BJ (cell line): ENCODE measurements at regions not wholly inside any gene's neighbourhood (a gene's known extent, or its start where the extent isn't known, plus 50 kb on each side); places are given as distances from the start of the nearest gene placed in this dataset.

Experiments used
- CTCF ChIA-PET: fragments of 350-600 bp; formaldehyde crosslinking; extraction: SDS; loops from one replicate; lab custom pipeline; 2021; ENCODE audit warnings: antibody characterized with exemption, inconsistent platforms; lab: Yijun Ruan, JAX
- POLR2A ChIA-PET: fragments of 300-600 bp; sonication (Branson Sonifier 250); formaldehyde crosslinking; extraction: SDS; loops from one replicate; lab custom pipeline; 2021; ENCODE audit warnings: antibody characterized with exemption; lab: Charles Lee
- DNase-seq: peaks from one replicate; pipeline ENCODE4 v3.0.0-alpha.2; 2011; ENCODE audit warnings: low read depth
- H3K27me3 ChIP-seq: 2 replicates; pipeline ENCODE4 v1.6.0; 2011; ENCODE audit warnings: low read length; ENCODE audit not compliant: control insufficient read depth, insufficient read depth
- H3K36me3 ChIP-seq: 2 replicates; pipeline ENCODE4 v1.5.1; 2011; ENCODE audit warnings: low read length; ENCODE audit not compliant: control insufficient read depth, insufficient read depth
- H3K4me3 ChIP-seq: 2 replicates; pipeline ENCODE4 v1.5.1; 2011; ENCODE audit warnings: low read depth, mild to moderate bottlenecking, control low read depth, low read length
- CTCF ChIP-seq: IDR thresholded peaks from 2 replicates; pipeline ENCODE4 v1.5.1; 2011; ENCODE audit warnings: low read depth, mild to moderate bottlenecking, control low read depth, inconsistent platforms, low read length, moderate library complexity; ENCODE audit not compliant: insufficient read depth

GRCh38 chr7:84809877-84810276, 377.0 kb downstream of the SEMA3D start:
- Histone ChIP-seq H3K27me3 (no peaks in the 10 kb centered on the region), H3K4me3 (no peak overlapping the region), H3K36me3 (no peaks in the 10 kb centered on the region)
- ChIA-PET CTCF (no interaction called here), POLR2A (no interaction called here)
- no peak for TF ChIP-seq CTCF
- no peak for DNase-seq

GRCh38 chr7:84803979-84804378, 382.9 kb downstream of the SEMA3D start:
- no peak overlapping the region for H3K4me3 ChIP-seq
- ChIA-PET CTCF (no interaction called here), POLR2A (no interaction called here)
- H3K36me3 ChIP-seq, result no peaks in the 10 kb centered on the region
- DNase-seq, result no peak
- no peak for TF ChIP-seq CTCF
- no peaks in the 10 kb centered on the region for H3K27me3 ChIP-seq

- CTCF ChIA-PET, result no interaction called here
- Histone ChIP-seq H3K36me3 (no peaks in the 10 kb centered on the region), H3K4me3 (no peak overlapping the region), H3K27me3 (no peaks in the 10 kb centered on the region)
- POLR2A ChIA-PET, result no interaction called here
- TF ChIP-seq CTCF, result no peak
- DNase-seq, result no peak
These were observed 385.5 kb downstream of the SEMA3D start for GRCh38 chr7:84801396-84801795.

GRCh38 chr7:84800846-84801245, 386.0 kb downstream of the SEMA3D start:
- H3K36me3 ChIP-seq, result no peaks in the 10 kb centered on the region
- H3K4me3 ChIP-seq, result no peak overlapping the region
- DNase-seq, result no peak
- TF ChIP-seq CTCF, result no peak
- no peaks in the 10 kb centered on the region for H3K27me3 ChIP-seq
- ChIA-PET CTCF (no interaction called here), POLR2A (no interaction called here)

- no peak for TF ChIP-seq CTCF
- no peaks in the 10 kb centered on the region for H3K27me3 ChIP-seq
- POLR2A ChIA-PET, result no interaction called here
- no peak overlapping the region for H3K4me3 ChIP-seq
- H3K36me3 ChIP-seq, result no peaks in the 10 kb centered on the region
- no peak for DNase-seq
- CTCF ChIA-PET, result no interaction called here
These were observed 387.8 kb downstream of the SEMA3D start for GRCh38 chr7:84799106-84799505.
